Dendritic cell treated with granulocyte-macrophage colony-stimulating factor and Interleukin-4, amounts not matched to agents 40 ng/mL and 50 ng/mL, for 4 days (primary cell): ENCODE measurements at regions not wholly inside any gene's neighbourhood (a gene's known extent, or its start where the extent isn't known, plus 50 kb on each side); places are given as distances from the start of the nearest gene placed in this dataset.

Experiments used
- H3K27ac Mint-ChIP-seq: one replicate; pipeline ENCODE4 v1.8.0; 2022; ENCODE audit warnings: mild to moderate bottlenecking, mixed read lengths
- H3K27me3 Mint-ChIP-seq: one replicate; pipeline ENCODE4 v1.8.0; 2022; ENCODE audit warnings: mild to moderate bottlenecking, mixed read lengths
- H3K36me3 Mint-ChIP-seq: one replicate; pipeline ENCODE4 v1.8.0; 2022; ENCODE audit warnings: low read depth, mixed read lengths
- H3K4me1 Mint-ChIP-seq: one replicate; pipeline ENCODE4 v1.8.0; 2022; ENCODE audit warnings: low read depth, mixed read lengths
- H3K4me3 Mint-ChIP-seq: one replicate; pipeline ENCODE4 v1.8.0; 2022; ENCODE audit warnings: mild to moderate bottlenecking, moderate library complexity, mixed read lengths
- H3K9me3 Mint-ChIP-seq: one replicate; pipeline ENCODE4 v1.8.0; 2022; ENCODE audit warnings: mixed read lengths
- intact Hi-C: fragments of 100-400 bp; cut with micrococcal nuclease; formaldehyde crosslinking; loops from one replicate; pipeline ENCODE4 v1.15.0; 2022

GRCh38 chr2:217063238-217063755 is 203.4 kb upstream of the TNP1 start:
- H3K36me3 Mint-ChIP-seq: no peaks in the 10 kb centered on the region
- peaks cover 45% of the 10 kb centered on the region for H3K27me3 Mint-ChIP-seq
- H3K4me3 Mint-ChIP-seq: no peak overlapping the region
- intact Hi-C loops: no loop called here
- no peak overlapping the region for H3K27ac Mint-ChIP-seq
- H3K9me3 Mint-ChIP-seq: no peaks in the 10 kb centered on the region
- H3K4me1 Mint-ChIP-seq: peaks cover 22% of the 10 kb centered on the region

- H3K27ac Mint-ChIP-seq: no peak overlapping the region
- intact Hi-C loops: no loop called here
- H3K9me3 Mint-ChIP-seq: no peaks in the 10 kb centered on the region
- peaks cover 22% of the 10 kb centered on the region for H3K4me1 Mint-ChIP-seq
- peaks cover 51% of the 10 kb centered on the region for H3K27me3 Mint-ChIP-seq
- no peak overlapping the region for H3K4me3 Mint-ChIP-seq
- H3K36me3 Mint-ChIP-seq: no peaks in the 10 kb centered on the region
Observed at GRCh38 chr2:217062768-217063167, 202.9 kb upstream of the TNP1 start.

- no peaks in the 10 kb centered on the region for H3K36me3 Mint-ChIP-seq
- no peaks in the 10 kb centered on the region for H3K9me3 Mint-ChIP-seq
- peaks cover 57% of the 10 kb centered on the region for H3K27me3 Mint-ChIP-seq
- intact Hi-C loops: no loop called here
- H3K4me3 Mint-ChIP-seq: no peak overlapping the region
- H3K4me1 Mint-ChIP-seq: peaks cover 22% of the 10 kb centered on the region
- no peak overlapping the region for H3K27ac Mint-ChIP-seq
Observed at GRCh38 chr2:217061916-217062505, 202.1 kb upstream of the TNP1 start.

GRCh38 chr2:217060951-217061547 is 201.2 kb upstream of the TNP1 start:
- no peaks in the 10 kb centered on the region for H3K36me3 Mint-ChIP-seq
- H3K4me1 Mint-ChIP-seq: peaks cover 19% of the 10 kb centered on the region
- peaks cover 56% of the 10 kb centered on the region for H3K27me3 Mint-ChIP-seq
- no peaks in the 10 kb centered on the region for H3K9me3 Mint-ChIP-seq
- intact Hi-C loops: no loop called here
- H3K4me3 Mint-ChIP-seq: no peak overlapping the region
- H3K27ac Mint-ChIP-seq: no peak overlapping the region

GRCh38 chr2:217060516-217060915 is 200.7 kb upstream of the TNP1 start:
- Mint-ChIP-seq H3K9me3 (no peaks in the 10 kb centered on the region), H3K27me3 (peaks cover 60% of the 10 kb centered on the region), H3K36me3 (no peaks in the 10 kb centered on the region), H3K4me1 (peaks cover 16% of the 10 kb centered on the region), H3K27ac (no peak overlapping the region), H3K4me3 (no peak overlapping the region)
- intact Hi-C loops: no loop called here

DNA sequence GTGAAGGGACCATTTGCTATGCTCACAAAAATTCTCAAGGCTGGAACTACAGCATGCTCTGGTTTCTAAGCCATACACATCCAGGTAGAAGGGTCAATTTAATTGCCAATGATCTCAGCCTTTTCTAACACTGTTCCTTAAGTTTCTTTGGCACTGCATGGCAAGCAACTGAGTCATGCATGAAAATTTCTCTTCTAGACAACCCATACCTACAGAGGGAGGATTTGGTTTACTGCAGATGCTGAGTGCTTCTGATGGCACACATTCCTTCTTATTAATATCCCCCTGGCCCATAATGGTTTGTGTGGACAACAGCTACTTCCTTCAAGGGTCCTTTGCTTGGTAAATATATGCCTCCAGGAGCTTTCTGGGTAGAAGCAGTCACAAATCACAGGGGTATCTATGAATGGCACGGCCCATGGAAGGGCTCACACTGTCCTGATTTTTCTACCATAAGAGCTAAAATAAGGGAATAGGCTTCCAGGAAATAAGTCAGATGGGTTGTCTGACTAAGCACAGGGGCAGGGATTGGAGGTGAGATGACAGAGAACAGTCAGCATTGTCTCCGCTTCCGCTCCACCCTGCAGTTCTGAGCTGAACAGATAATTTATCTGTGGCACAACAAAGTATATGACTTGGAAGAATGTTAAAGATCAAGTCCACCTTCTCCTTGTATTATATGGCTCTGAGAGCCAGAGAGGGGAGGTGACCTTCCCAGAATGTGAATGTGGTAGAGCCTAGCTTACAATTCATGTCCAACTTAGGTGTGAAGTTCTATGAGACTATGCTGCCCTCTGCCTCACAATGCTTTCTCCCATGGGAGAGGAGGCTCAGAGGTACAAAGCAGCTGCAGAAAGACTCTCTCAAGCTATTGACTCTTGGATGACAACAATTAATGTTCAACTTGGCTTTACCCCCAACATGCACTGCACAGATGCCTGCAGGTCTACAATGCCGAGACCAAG is 199.2 kb upstream of the TNP1 start:
- Mint-ChIP-seq H3K9me3 (no peaks in the 10 kb centered on the region), H3K4me3 (no peak overlapping the region), H3K4me1 (peaks cover 8% of the 10 kb centered on the region), H3K27ac (no peak overlapping the region), H3K27me3 (peaks cover 62% of the 10 kb centered on the region), H3K36me3 (no peaks in the 10 kb centered on the region)
- intact Hi-C loops: no loop called here

- no peaks in the 10 kb centered on the region for H3K9me3 Mint-ChIP-seq
- peaks cover 65% of the 10 kb centered on the region for H3K27me3 Mint-ChIP-seq
- H3K4me3 Mint-ChIP-seq: no peak overlapping the region
- H3K36me3 Mint-ChIP-seq: no peaks in the 10 kb centered on the region
- intact Hi-C loops: no loop called here
- no peak overlapping the region for H3K27ac Mint-ChIP-seq
- H3K4me1 Mint-ChIP-seq: no peaks in the 10 kb centered on the region
Observed at GRCh38 chr2:217057773-217058172, 197.9 kb upstream of the TNP1 start.

- H3K4me1 Mint-ChIP-seq: no peaks in the 10 kb centered on the region
- peaks cover 61% of the 10 kb centered on the region for H3K27me3 Mint-ChIP-seq
- H3K27ac Mint-ChIP-seq: no peak overlapping the region
- H3K9me3 Mint-ChIP-seq: no peaks in the 10 kb centered on the region
- H3K4me3 Mint-ChIP-seq: no peak overlapping the region
- intact Hi-C loops: no loop called here
- H3K36me3 Mint-ChIP-seq: no peaks in the 10 kb centered on the region
Observed at GRCh38 chr2:217055624-217056023, 195.8 kb upstream of the TNP1 start.

GRCh38 chr2:217054791-217055190 is 194.9 kb upstream of the TNP1 start:
- H3K27me3 Mint-ChIP-seq: peaks cover 64% of the 10 kb centered on the region
- no peaks in the 10 kb centered on the region for H3K9me3 Mint-ChIP-seq
- no peaks in the 10 kb centered on the region for H3K36me3 Mint-ChIP-seq
- no peak overlapping the region for H3K27ac Mint-ChIP-seq
- H3K4me3 Mint-ChIP-seq: no peak overlapping the region
- intact Hi-C loops: no loop called here
- no peaks in the 10 kb centered on the region for H3K4me1 Mint-ChIP-seq

DNA sequence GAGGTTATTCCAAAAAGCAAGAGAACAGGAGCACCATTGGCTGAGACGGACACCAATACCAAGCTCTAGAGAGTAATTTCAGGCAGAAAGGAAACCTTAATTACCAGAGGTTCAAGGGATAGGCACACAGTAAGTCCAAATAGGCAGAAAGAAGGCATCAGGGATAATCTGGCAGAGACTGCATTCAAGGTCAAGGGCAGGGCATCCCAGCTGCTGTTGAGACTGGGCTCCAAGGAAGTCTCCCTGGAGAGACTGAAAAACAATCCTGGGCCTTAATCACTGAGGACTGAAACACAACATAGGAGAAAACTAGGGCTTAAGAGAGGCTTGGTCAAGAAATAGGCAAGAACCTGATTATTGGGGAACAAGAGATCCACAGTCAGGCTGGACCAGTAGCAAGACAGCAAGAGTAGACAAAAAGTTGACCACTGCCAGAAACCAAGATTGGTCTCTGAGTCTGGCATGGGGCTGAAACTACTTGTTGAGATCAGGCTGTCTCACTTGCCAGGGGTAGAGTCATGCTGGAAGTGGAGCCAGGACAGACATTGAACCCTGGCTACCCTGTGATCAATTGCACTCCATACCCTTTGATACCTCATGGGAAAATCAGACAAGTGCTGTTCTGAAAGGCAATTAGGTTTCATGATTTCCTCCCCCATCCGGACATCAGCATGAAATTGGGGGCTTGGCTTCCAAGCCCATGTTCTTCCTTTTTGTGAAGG is 193.2 kb upstream of the TNP1 start:
- no peaks in the 10 kb centered on the region for H3K4me1 Mint-ChIP-seq
- no peak overlapping the region for H3K27ac Mint-ChIP-seq
- no peaks in the 10 kb centered on the region for H3K9me3 Mint-ChIP-seq
- no peaks in the 10 kb centered on the region for H3K36me3 Mint-ChIP-seq
- H3K27me3 Mint-ChIP-seq: peaks cover 68% of the 10 kb centered on the region
- no peak overlapping the region for H3K4me3 Mint-ChIP-seq
- intact Hi-C loops: no loop called here

DNA sequence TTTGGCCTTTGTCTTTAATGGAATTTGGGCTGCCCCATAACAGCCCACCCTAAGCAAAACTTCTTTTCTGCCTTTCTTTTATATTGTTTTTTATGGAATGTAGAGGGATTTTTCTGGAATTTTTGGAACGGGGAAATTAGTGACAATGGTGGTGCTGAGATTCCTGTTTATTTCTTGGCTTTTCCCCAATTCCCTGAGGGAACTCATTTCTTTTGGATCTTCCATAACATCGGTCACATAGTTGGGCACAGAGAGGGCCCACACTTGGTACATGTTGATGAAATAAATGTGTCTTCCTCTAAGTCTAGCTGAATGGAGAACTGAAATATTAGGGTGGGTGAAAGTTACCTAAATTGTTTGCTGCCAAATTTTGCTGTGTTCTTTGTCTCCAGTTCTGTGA is 191.6 kb upstream of the TNP1 start:
- intact Hi-C loops: no loop called here
- H3K27me3 Mint-ChIP-seq: peaks cover 67% of the 10 kb centered on the region

DNA sequence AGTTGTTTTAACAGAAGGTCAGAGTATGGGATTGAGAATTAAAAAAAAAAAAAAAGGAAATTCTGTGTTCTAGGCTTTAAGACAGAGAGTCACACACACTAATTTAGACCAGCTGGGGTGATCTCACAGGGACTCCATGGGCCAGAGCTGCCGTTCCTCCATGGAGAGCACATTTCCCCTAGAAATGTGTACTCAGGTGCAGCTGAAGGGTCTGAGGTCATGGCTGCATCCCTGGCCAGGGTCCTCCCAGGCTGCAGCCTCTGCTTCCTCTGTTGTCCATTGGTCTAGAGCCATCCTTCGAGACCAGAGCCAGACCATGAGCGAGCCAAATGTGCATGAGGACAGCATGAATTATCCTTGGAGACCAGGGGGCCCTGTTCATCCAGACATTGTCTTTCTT is 190.1 kb upstream of the TNP1 start:
- intact Hi-C loops: loop anchor here (10.0 kb wide), 1 partner anchor 465 kb away; no protein-coding TSS in a partner anchor
- Mint-ChIP-seq H3K4me1 (no peaks in the 10 kb centered on the region), H3K4me3 (no peak overlapping the region), H3K27ac (no peak overlapping the region), H3K9me3 (no peaks in the 10 kb centered on the region), H3K27me3 (peaks cover 59% of the 10 kb centered on the region), H3K36me3 (no peaks in the 10 kb centered on the region)

More for the DNA sequence above, 191.6 kb upstream of the TNP1 start:
- H3K36me3 Mint-ChIP-seq: no peaks in the 10 kb centered on the region
- no peaks in the 10 kb centered on the region for H3K4me1 Mint-ChIP-seq
- no peak overlapping the region for H3K27ac Mint-ChIP-seq
- no peaks in the 10 kb centered on the region for H3K9me3 Mint-ChIP-seq
- H3K4me3 Mint-ChIP-seq: no peak overlapping the region

GRCh38 chr2:217049422-217049821 is 189.6 kb upstream of the TNP1 start:
- peaks cover 58% of the 10 kb centered on the region for H3K27me3 Mint-ChIP-seq
- no peak overlapping the region for H3K4me3 Mint-ChIP-seq
- intact Hi-C loops: loop anchor here (10.0 kb wide), 1 partner anchor 465 kb away; no protein-coding TSS in a partner anchor
- H3K4me1 Mint-ChIP-seq: no peaks in the 10 kb centered on the region
- H3K27ac Mint-ChIP-seq: no peak overlapping the region
- H3K36me3 Mint-ChIP-seq: no peaks in the 10 kb centered on the region
- H3K9me3 Mint-ChIP-seq: no peaks in the 10 kb centered on the region
